Activated CD4-positive, alpha-beta T cell treated with anti-CD3 and anti-CD28 coated beads for 36 hours (primary cell): ENCODE measurements at regions not wholly inside any gene's neighbourhood (a gene's known extent, or its start where the extent isn't known, plus 50 kb on each side); places are given as distances from the start of the nearest gene placed in this dataset.

Experiments used
- ATAC-seq: fragments of 200-7000 bp; cut with Tn5 transposase; one replicate; pipeline ENCODE4 v1.10.0; 2021; ENCODE audit warnings: mild to moderate bottlenecking, moderate library complexity
- CTCF ChIA-PET: fragments of 350-600 bp; sonication (Branson Sonifier 250); formaldehyde crosslinking; loops from one replicate; lab custom pipeline; 2021; ENCODE audit warnings: antibody characterized with exemption; lab: Charles Lee
- POLR2A ChIA-PET: fragments of 350-600 bp; sonication (Branson Sonifier 250); formaldehyde crosslinking; loops from one replicate; lab custom pipeline; 2021; ENCODE audit warnings: antibody characterized with exemption, inconsistent platforms; lab: Charles Lee
- DNase-seq: peaks from one replicate; pipeline ENCODE4 v3.0.0-alpha.2; 2020
- H3K27ac Mint-ChIP-seq: one replicate; pipeline ENCODE4 v1.8.0; 2021; ENCODE audit warnings: mixed read lengths
- H3K27me3 Mint-ChIP-seq: one replicate; pipeline ENCODE4 v1.8.0; 2021; ENCODE audit warnings: mixed read lengths
- H3K36me3 Mint-ChIP-seq: one replicate; pipeline ENCODE4 v1.8.0; 2021; ENCODE audit warnings: low read depth, mixed read lengths
- H3K4me1 Mint-ChIP-seq: one replicate; pipeline ENCODE4 v1.8.0; 2021; ENCODE audit warnings: mixed read lengths
- H3K4me3 Mint-ChIP-seq: one replicate; pipeline ENCODE4 v1.8.0; 2021; ENCODE audit warnings: mild to moderate bottlenecking, moderate library complexity, mixed read lengths
- H3K9me3 Mint-ChIP-seq: one replicate; pipeline ENCODE4 v1.8.0; 2021; ENCODE audit warnings: low read depth, mixed read lengths
- intact Hi-C, 2 experiments: fragments of 100-400 bp; cut with DNase I in 1 of 2; cut with micrococcal nuclease in 1 of 2; formaldehyde crosslinking; loops; one replicate each; pipeline versions ENCODE4 v1.14.2 to v1.15.1; 2022 to 2024; cut with DNase I, micrococcal nuclease

GRCh38 chr10:119996944-119997343 lies 104.4 kb downstream of the SEC23IP start:
- peaks cover 19% of the 10 kb centered on the region for H3K27me3 Mint-ChIP-seq
- POLR2A ChIA-PET = no interaction called here
- no peaks in the 10 kb centered on the region for H3K36me3 Mint-ChIP-seq
- H3K9me3 Mint-ChIP-seq = peaks cover 10% of the 10 kb centered on the region
- intact Hi-C loops = no loop called here
- H3K4me3 Mint-ChIP-seq = no peak overlapping the region
- CTCF ChIA-PET = no interaction called here
- no peak for ATAC-seq
- DNase-seq = no peak
- H3K27ac Mint-ChIP-seq = no peak overlapping the region
- no peaks in the 10 kb centered on the region for H3K4me1 Mint-ChIP-seq

GRCh38 chr10:119997429-119997828 lies 104.9 kb downstream of the SEC23IP start:
- CTCF ChIA-PET = no interaction called here
- no peak overlapping the region for H3K4me3 Mint-ChIP-seq
- peaks cover 19% of the 10 kb centered on the region for H3K27me3 Mint-ChIP-seq
- ATAC-seq (no peak), DNase-seq (no peak)
- POLR2A ChIA-PET = no interaction called here
- no peak overlapping the region for H3K27ac Mint-ChIP-seq
- intact Hi-C loops = no loop called here
- no peaks in the 10 kb centered on the region for H3K36me3 Mint-ChIP-seq
- peaks cover 10% of the 10 kb centered on the region for H3K9me3 Mint-ChIP-seq
- H3K4me1 Mint-ChIP-seq = no peaks in the 10 kb centered on the region

- no peak for ATAC-seq
- H3K4me3 Mint-ChIP-seq = no peak overlapping the region
- ChIA-PET POLR2A (no interaction called here), CTCF (no interaction called here)
- no peak for DNase-seq
- peaks cover 27% of the 10 kb centered on the region for H3K27me3 Mint-ChIP-seq
- no peaks in the 10 kb centered on the region for H3K9me3 Mint-ChIP-seq
- H3K27ac Mint-ChIP-seq = no peak overlapping the region
- H3K36me3 Mint-ChIP-seq = no peaks in the 10 kb centered on the region
- intact Hi-C loops = no loop called here
- no peaks in the 10 kb centered on the region for H3K4me1 Mint-ChIP-seq
Observed at GRCh38 chr10:120002785-120003184, 110.3 kb downstream of the SEC23IP start.

DNA sequence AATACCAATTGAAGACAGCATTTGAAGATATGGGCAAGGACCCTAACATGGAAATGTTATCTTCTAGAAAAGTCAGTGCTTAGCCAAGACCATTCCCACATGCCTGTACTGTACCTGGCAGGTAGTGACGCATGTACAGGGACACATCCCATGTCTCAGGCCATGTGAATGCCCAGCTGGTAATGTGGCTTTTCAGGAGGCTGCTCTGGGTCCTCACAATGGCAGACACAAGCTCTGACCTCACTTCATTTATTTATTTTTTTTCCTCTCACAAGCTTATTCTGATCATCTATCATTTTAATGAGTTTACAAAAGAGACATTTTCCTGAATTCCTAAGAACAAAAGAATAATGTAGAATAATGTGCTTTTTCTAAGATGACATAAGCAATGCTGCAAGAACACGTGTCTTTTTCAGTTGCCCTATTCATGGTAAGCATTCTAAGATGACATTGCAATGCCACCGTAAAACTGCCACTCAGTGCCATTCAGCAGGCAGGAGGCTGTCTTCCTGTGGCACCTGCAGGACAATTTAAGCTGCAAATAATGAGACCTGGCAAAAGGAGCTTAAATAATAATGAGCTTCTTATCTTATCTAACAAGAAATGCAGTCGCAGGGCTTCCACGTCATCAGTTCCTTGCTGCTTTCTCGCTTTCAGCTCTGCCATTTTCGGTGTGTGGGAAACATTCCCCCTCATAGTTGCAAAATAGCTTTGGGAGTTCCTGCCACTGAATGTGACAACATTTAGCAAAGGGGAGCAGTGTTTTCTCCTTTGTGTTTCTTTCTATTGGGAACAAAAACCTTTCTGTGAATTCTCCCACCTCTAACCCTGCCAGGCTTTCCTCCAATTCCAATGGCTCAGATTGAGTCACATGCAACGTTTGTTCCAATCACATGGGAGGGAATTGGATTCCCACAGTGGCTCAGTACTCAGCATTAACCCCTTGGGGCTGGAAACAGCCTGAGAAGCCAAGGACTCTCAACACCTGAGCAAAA lies 113.0 kb downstream of the SEC23IP start:
- ATAC-seq (no peak), DNase-seq (no peak)
- POLR2A ChIA-PET = no interaction called here
- Mint-ChIP-seq H3K27ac (no peak overlapping the region), H3K27me3 (peaks cover 28% of the 10 kb centered on the region), H3K9me3 (no peaks in the 10 kb centered on the region), H3K4me1 (no peaks in the 10 kb centered on the region), H3K36me3 (no peaks in the 10 kb centered on the region), H3K4me3 (no peak overlapping the region)
- CTCF ChIA-PET = no interaction called here
- intact Hi-C loops = no loop called here

- H3K27ac Mint-ChIP-seq = no peak overlapping the region
- no peaks in the 10 kb centered on the region for H3K9me3 Mint-ChIP-seq
- peaks cover 38% of the 10 kb centered on the region for H3K27me3 Mint-ChIP-seq
- CTCF ChIA-PET = no interaction called here
- no peak overlapping the region for H3K4me3 Mint-ChIP-seq
- H3K4me1 Mint-ChIP-seq = no peaks in the 10 kb centered on the region
- ATAC-seq = no peak
- POLR2A ChIA-PET = no interaction called here
- no peaks in the 10 kb centered on the region for H3K36me3 Mint-ChIP-seq
- intact Hi-C loops = no loop called here
- no peak for DNase-seq
Observed at GRCh38 chr10:120007261-120007660, 114.7 kb downstream of the SEC23IP start.

- ATAC-seq (no peak), DNase-seq (no peak)
- ChIA-PET CTCF (no interaction called here), POLR2A (no interaction called here)
- Mint-ChIP-seq H3K4me1 (no peaks in the 10 kb centered on the region), H3K9me3 (no peaks in the 10 kb centered on the region), H3K4me3 (no peak overlapping the region), H3K27me3 (peaks cover 38% of the 10 kb centered on the region), H3K27ac (no peak overlapping the region), H3K36me3 (no peaks in the 10 kb centered on the region)
- intact Hi-C loops = no loop called here
Observed at GRCh38 chr10:120011359-120012130, 119.0 kb downstream of the SEC23IP start.

- ChIA-PET POLR2A (no interaction called here), CTCF (no interaction called here)
- H3K36me3 Mint-ChIP-seq = no peaks in the 10 kb centered on the region
- peaks cover 41% of the 10 kb centered on the region for H3K27me3 Mint-ChIP-seq
- no peaks in the 10 kb centered on the region for H3K9me3 Mint-ChIP-seq
- intact Hi-C loops = no loop called here
- H3K27ac Mint-ChIP-seq = no peak overlapping the region
- ATAC-seq (no peak), DNase-seq (no peak)
- H3K4me1 Mint-ChIP-seq = no peaks in the 10 kb centered on the region
- no peak overlapping the region for H3K4me3 Mint-ChIP-seq
Observed at GRCh38 chr10:120012131-120012400, 119.5 kb downstream of the SEC23IP start.

DNA sequence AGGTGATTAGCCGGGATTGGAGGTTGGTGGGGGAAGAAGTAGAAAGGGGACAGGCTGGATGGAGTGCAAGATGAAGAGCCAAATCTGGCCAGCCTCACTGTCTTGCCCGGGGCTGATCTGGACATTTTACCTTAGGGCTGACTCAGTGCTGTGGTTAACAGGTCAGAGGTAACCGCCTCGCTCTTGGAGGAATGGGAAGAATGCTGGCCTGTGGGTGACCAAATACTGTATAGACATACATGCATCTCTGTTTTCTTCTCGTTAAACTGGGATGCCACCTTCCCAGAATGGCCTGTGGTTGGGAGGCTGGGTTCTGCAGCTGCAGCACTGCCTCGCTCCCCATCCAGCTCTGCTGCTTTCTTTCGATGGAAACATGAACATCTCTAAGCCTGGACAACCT lies 120.0 kb downstream of the SEC23IP start:
- Mint-ChIP-seq H3K27ac (no peak overlapping the region), H3K4me3 (no peak overlapping the region), H3K4me1 (no peaks in the 10 kb centered on the region), H3K9me3 (no peaks in the 10 kb centered on the region), H3K27me3 (peaks cover 39% of the 10 kb centered on the region), H3K36me3 (no peaks in the 10 kb centered on the region)
- no peak for DNase-seq
- ChIA-PET CTCF (no interaction called here), POLR2A (no interaction called here)
- intact Hi-C loops = no loop called here
- ATAC-seq = no peak

- H3K27me3 Mint-ChIP-seq = peaks cover 44% of the 10 kb centered on the region
- no peaks in the 10 kb centered on the region for H3K9me3 Mint-ChIP-seq
- no peak overlapping the region for H3K27ac Mint-ChIP-seq
- no peaks in the 10 kb centered on the region for H3K36me3 Mint-ChIP-seq
- CTCF ChIA-PET = no interaction called here
- POLR2A ChIA-PET = no interaction called here
- H3K4me1 Mint-ChIP-seq = no peaks in the 10 kb centered on the region
- no peak for ATAC-seq
- no peak for DNase-seq
- intact Hi-C loops = no loop called here
- H3K4me3 Mint-ChIP-seq = no peak overlapping the region
Observed at GRCh38 chr10:120014031-120014430, 121.5 kb downstream of the SEC23IP start.

- Mint-ChIP-seq H3K27ac (no peak overlapping the region), H3K4me3 (no peak overlapping the region), H3K9me3 (no peaks in the 10 kb centered on the region), H3K27me3 (peaks cover 42% of the 10 kb centered on the region), H3K4me1 (no peaks in the 10 kb centered on the region), H3K36me3 (no peaks in the 10 kb centered on the region)
- ChIA-PET POLR2A (no interaction called here), CTCF (interaction anchor here (0.6 kb wide), 1 partner anchor 22 kb away, joined by 5 read pairs; no protein-coding TSS in a partner anchor)
- DNase-seq = no peak
- intact Hi-C loops = no loop called here
- ATAC-seq = no peak
Observed at GRCh38 chr10:120015064-120015463, 122.5 kb downstream of the SEC23IP start.

- ChIA-PET POLR2A (no interaction called here), CTCF (no interaction called here)
- intact Hi-C loops = no loop called here
- Mint-ChIP-seq H3K27me3 (peaks cover 37% of the 10 kb centered on the region), H3K27ac (no peak overlapping the region), H3K4me1 (no peaks in the 10 kb centered on the region), H3K4me3 (no peak overlapping the region), H3K36me3 (no peaks in the 10 kb centered on the region), H3K9me3 (no peaks in the 10 kb centered on the region)
- ATAC-seq = no peak
- DNase-seq = no peak
Observed at GRCh38 chr10:120016906-120017305, 124.4 kb downstream of the SEC23IP start.
